Astrocyte (in vitro differentiated cells and primary cell): ENCODE measurements at regions not wholly inside any gene's neighbourhood (a gene's known extent, or its start where the extent isn't known, plus 50 kb on each side); places are given as distances from the start of the nearest gene placed in this dataset.

Experiments
- CTCF ChIP-seq: IDR thresholded peaks from 2 replicates; pipeline ENCODE4 v1.5.1; 2011; ENCODE audit warnings: low read depth, mild to moderate bottlenecking, inconsistent platforms, low read length, moderate library complexity; ENCODE audit not compliant: insufficient read depth
- EZH2 ChIP-seq: IDR thresholded peaks from 2 replicates; pipeline ENCODE4 v1.6.1; 2012; ENCODE audit warnings: mild to moderate bottlenecking, low read length, inconsistent platforms; ENCODE audit not compliant: insufficient read depth

GRCh38 chr4:20085156-20085555 lies 166.5 kb upstream of the SLIT2 start:
- TF ChIP-seq CTCF: no peak
- TF ChIP-seq EZH2: no peak
